ENCODE measurements at regions not wholly inside any gene's neighbourhood (a gene's known extent, or its start where the extent isn't known, plus 50 kb on each side); places are given as distances from the start of the nearest gene placed in this dataset.

- TF ChIP-seq, protein P1, sequence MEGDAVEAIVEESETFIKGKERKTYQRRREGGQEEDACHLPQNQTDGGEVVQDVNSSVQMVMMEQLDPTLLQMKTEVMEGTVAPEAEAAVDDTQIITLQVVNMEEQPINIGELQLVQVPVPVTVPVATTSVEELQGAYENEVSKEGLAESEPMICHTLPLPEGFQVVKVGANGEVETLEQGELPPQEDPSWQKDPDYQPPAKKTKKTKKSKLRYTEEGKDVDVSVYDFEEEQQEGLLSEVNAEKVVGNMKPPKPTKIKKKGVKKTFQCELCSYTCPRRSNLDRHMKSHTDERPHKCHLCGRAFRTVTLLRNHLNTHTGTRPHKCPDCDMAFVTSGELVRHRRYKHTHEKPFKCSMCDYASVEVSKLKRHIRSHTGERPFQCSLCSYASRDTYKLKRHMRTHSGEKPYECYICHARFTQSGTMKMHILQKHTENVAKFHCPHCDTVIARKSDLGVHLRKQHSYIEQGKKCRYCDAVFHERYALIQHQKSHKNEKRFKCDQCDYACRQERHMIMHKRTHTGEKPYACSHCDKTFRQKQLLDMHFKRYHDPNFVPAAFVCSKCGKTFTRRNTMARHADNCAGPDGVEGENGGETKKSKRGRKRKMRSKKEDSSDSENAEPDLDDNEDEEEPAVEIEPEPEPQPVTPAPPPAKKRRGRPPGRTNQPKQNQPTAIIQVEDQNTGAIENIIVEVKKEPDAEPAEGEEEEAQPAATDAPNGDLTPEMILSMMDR (IDR thresholded peaks at IDR 0.05), result no peak
- TF ChIP-seq POLR2A (IDR thresholded peaks at IDR 0.05), result no peak
These were observed 80.7 kb downstream of the JRKL start for GRCh38 chr11:96470521-96470920.

Measured in esophagus squamous epithelium (tissue), 4 donors.